NT2/D1 (cell line): ENCODE measurements at regions not wholly inside any gene's neighbourhood (a gene's known extent, or its start where the extent isn't known, plus 50 kb on each side); places are given as distances from the start of the nearest gene placed in this dataset.

Source experiments
- DNase-seq: peaks from one replicate; pipeline ENCODE4 v3.0.0-alpha.2; 2011; ENCODE audit warnings: low read depth, low spot score
- H3K27me3 ChIP-seq: 2 replicates; pipeline ENCODE4 v1.6.0; 2011; ENCODE audit warnings: mild to moderate bottlenecking; ENCODE audit not compliant: insufficient read length, insufficient read depth
- H3K36me3 ChIP-seq: 2 replicates; pipeline ENCODE4 v1.6.1; 2011; ENCODE audit warnings: mild to moderate bottlenecking, low read length, mixed read lengths; ENCODE audit not compliant: insufficient read depth, insufficient read length
- H3K4me1 ChIP-seq: 2 replicates; pipeline ENCODE4 v1.5.1; 2011; ENCODE audit not compliant: insufficient read depth, insufficient read length
- H3K4me3 ChIP-seq: 2 replicates; pipeline ENCODE4 v1.5.1; 2011; ENCODE audit warnings: low read depth; ENCODE audit not compliant: insufficient read length
- H3K9ac ChIP-seq: 2 replicates; pipeline ENCODE4 v1.6.0; 2011; ENCODE audit warnings: low read depth; ENCODE audit not compliant: insufficient read length
- H3K9me3 ChIP-seq: 2 replicates; pipeline ENCODE4 v1.5.1; 2011; ENCODE audit warnings: mild to moderate bottlenecking, low read length; ENCODE audit not compliant: insufficient read depth
- SUZ12 ChIP-seq: IDR thresholded peaks from 2 replicates; pipeline ENCODE4 v1.6.1; 2011; ENCODE audit not compliant: insufficient read length, insufficient read depth; ENCODE audit errors: extremely low read depth
- YY1 ChIP-seq: IDR thresholded peaks from 2 replicates; pipeline ENCODE4 v1.6.1; 2011; ENCODE audit not compliant: insufficient read length, insufficient read depth
- ZNF274 ChIP-seq: IDR thresholded peaks from 2 replicates; pipeline ENCODE4 v1.6.1; 2011; ENCODE audit warnings: mild to moderate bottlenecking, low read depth, low read length

- Histone ChIP-seq H3K9ac (no peak overlapping the region), H3K9me3 (no peaks in the 10 kb centered on the region), H3K27me3 (no peaks in the 10 kb centered on the region), H3K4me1 (no peaks in the 10 kb centered on the region), H3K4me3 (no peak overlapping the region), H3K36me3 (no peaks in the 10 kb centered on the region)
- no peak for DNase-seq
- TF ChIP-seq ZNF274 (no peak), YY1 (no peak), SUZ12 (no peak)
These were observed 184.5 kb upstream of the CWC22 start for GRCh38 chr2:180191432-180192124.

- no peak for TF ChIP-seq SUZ12
- Histone ChIP-seq H3K4me3 (no peak overlapping the region), H3K27me3 (no peaks in the 10 kb centered on the region), H3K9ac (no peak overlapping the region), H3K9me3 (no peaks in the 10 kb centered on the region), H3K36me3 (no peaks in the 10 kb centered on the region), H3K4me1 (no peaks in the 10 kb centered on the region)
- no peak for DNase-seq
These were observed 183.8 kb upstream of the CWC22 start for GRCh38 chr2:180190851-180191250.

GRCh38 chr2:180187611-180188010 is 180.5 kb upstream of the CWC22 start:
- no peak for TF ChIP-seq SUZ12
- no peak for TF ChIP-seq YY1
- no peak for TF ChIP-seq ZNF274
- H3K36me3 ChIP-seq: no peaks in the 10 kb centered on the region
- no peaks in the 10 kb centered on the region for H3K4me1 ChIP-seq
- H3K4me3 ChIP-seq: no peak overlapping the region
- no peak for DNase-seq
- no peak overlapping the region for H3K9ac ChIP-seq
- no peaks in the 10 kb centered on the region for H3K27me3 ChIP-seq
- no peaks in the 10 kb centered on the region for H3K9me3 ChIP-seq

- no peak overlapping the region for H3K4me3 ChIP-seq
- no peak for TF ChIP-seq YY1
- no peak for TF ChIP-seq ZNF274
- TF ChIP-seq SUZ12: no peak
- no peaks in the 10 kb centered on the region for H3K9me3 ChIP-seq
- no peak overlapping the region for H3K9ac ChIP-seq
- no peaks in the 10 kb centered on the region for H3K36me3 ChIP-seq
- H3K4me1 ChIP-seq: no peaks in the 10 kb centered on the region
- H3K27me3 ChIP-seq: no peaks in the 10 kb centered on the region
- no peak for DNase-seq
These were observed 177.4 kb upstream of the CWC22 start for GRCh38 chr2:180184506-180184905.

GRCh38 chr2:180180511-180180910 is 173.4 kb upstream of the CWC22 start:
- H3K4me3 ChIP-seq: no peak overlapping the region

GRCh38 chr2:180177534-180177933 is 170.4 kb upstream of the CWC22 start:
- no peaks in the 10 kb centered on the region for H3K4me1 ChIP-seq
- H3K27me3 ChIP-seq: no peaks in the 10 kb centered on the region
- H3K36me3 ChIP-seq: no peaks in the 10 kb centered on the region
- no peak overlapping the region for H3K9ac ChIP-seq
- no peaks in the 10 kb centered on the region for H3K9me3 ChIP-seq
- no peak overlapping the region for H3K4me3 ChIP-seq
- no peak for DNase-seq
- TF ChIP-seq ZNF274: no peak
- TF ChIP-seq YY1: no peak
- TF ChIP-seq SUZ12: no peak

More at GRCh38 chr2:180180511-180180910, 173.4 kb upstream of the CWC22 start:
- H3K27me3 ChIP-seq: no peaks in the 10 kb centered on the region
- DNase-seq: no peak
- H3K9ac ChIP-seq: no peak overlapping the region
- H3K36me3 ChIP-seq: no peaks in the 10 kb centered on the region
- H3K4me1 ChIP-seq: no peaks in the 10 kb centered on the region
- no peaks in the 10 kb centered on the region for H3K9me3 ChIP-seq
- TF ChIP-seq ZNF274: no peak
- no peak for TF ChIP-seq YY1

GRCh38 chr2:180175736-180176135 is 168.6 kb upstream of the CWC22 start:
- Histone ChIP-seq H3K36me3 (no peaks in the 10 kb centered on the region), H3K27me3 (no peaks in the 10 kb centered on the region), H3K4me1 (no peaks in the 10 kb centered on the region), H3K9ac (no peak overlapping the region), H3K9me3 (peaks cover 7% of the 10 kb centered on the region), H3K4me3 (no peak overlapping the region)
- no peak for DNase-seq
- TF ChIP-seq YY1 (no peak), SUZ12 (no peak), ZNF274 (no peak)
